A549 (cell line): ENCODE measurements at regions not wholly inside any gene's neighbourhood (a gene's known extent, or its start where the extent isn't known, plus 50 kb on each side); places are given as distances from the start of the nearest gene placed in this dataset.

Experiments
- ATAC-seq, 2 experiments: fragments of 200-7000 bp in 1 of 2; fragments of >200 bp in 1 of 2; cut with Nextera tagmentation in 1 of 2; cut with Tn5 transposase in 1 of 2; 3 replicates each; pipeline versions ENCODE4 v1.8.0 to v1.9.1; 2018 to 2020; ENCODE audit warnings: mild to moderate bottlenecking in 1 of 2, moderate library complexity in 1 of 2
- CTCF ChIA-PET: fragments of 300-600 bp; sonication (Branson Sonifier 250); formaldehyde crosslinking; extraction: SDS; loops from one replicate; lab custom pipeline; 2021; ENCODE audit warnings: antibody characterized with exemption, inconsistent platforms; lab: Yijun Ruan, JAX
- POLR2A ChIA-PET: fragments of 350-600 bp; formaldehyde crosslinking; extraction: SDS; loops from one replicate; lab custom pipeline; 2021; ENCODE audit warnings: antibody characterized with exemption, inconsistent platforms; lab: Yijun Ruan, JAX
- DNase-seq, 2 experiments: peaks; one replicate each; pipeline versions ENCODE4 v3.0.0 to v3.0.0-alpha.2; 2011 to 2016; ENCODE audit warnings: low read depth in 1 of 2, low spot score in 1 of 2
- FAIRE-seq: peaks from 2 replicates; lab custom pipeline; 2011; peaks lifted over from hg19 to GRCh38; lab: Jason Lieb, UNC
- H3K27ac ChIP-seq, 2 experiments: fragments of >200 bp; sonication (Bioruptor Twin); formaldehyde crosslinking; 3 replicates each; pipeline ENCODE4 v1.5.1; 2016 to 2017
- H3K4me1 ChIP-seq: fragments of >200 bp; sonication (Bioruptor Twin); formaldehyde crosslinking; 3 replicates; pipeline ENCODE4 v1.6.1; 2016
- H3K4me2 ChIP-seq: fragments of >200 bp; sonication (Bioruptor Twin); formaldehyde crosslinking; 3 replicates; pipeline ENCODE4 v1.6.1; 2016
- H3K4me3 ChIP-seq: fragments of >200 bp; sonication (Bioruptor Twin); formaldehyde crosslinking; 3 replicates; pipeline ENCODE4 v1.5.1; 2016
- H3K9me3 ChIP-seq: fragments of >200 bp; sonication (Bioruptor Twin); formaldehyde crosslinking; 3 replicates; pipeline ENCODE4 v1.6.1; 2016
- CBX2 ChIP-seq: fragments of 200-600 bp; sonication (generic); IDR thresholded peaks from 2 replicates; pipeline ENCODE4 v1.6.1; 2016; ENCODE audit warnings: low read depth, mild to moderate bottlenecking, borderline replicate concordance
- CBX8 ChIP-seq: fragments of 200-600 bp; sonication (generic); IDR thresholded peaks from 2 replicates; pipeline ENCODE4 v1.6.1; 2016
- EHF ChIP-seq: fragments of 250-450 bp; sonication (Bioruptor Pico); IDR thresholded peaks from 2 replicates; pipeline ENCODE4 v1.5.0; 2020; ENCODE audit warnings: mild to moderate bottlenecking
- ESRRA ChIP-seq: fragments of 150-350 bp; IDR thresholded peaks from 2 replicates; pipeline ENCODE4 v1.6.1; 2014; ENCODE audit warnings: mild to moderate bottlenecking, low read length, borderline replicate concordance
- HDAC2 ChIP-seq: fragments of 200-600 bp; sonication (generic); IDR thresholded peaks from 2 replicates; pipeline ENCODE4 v1.6.1; 2016
- HMGXB4 ChIP-seq: fragments of 250-450 bp; sonication (Bioruptor Pico); IDR thresholded peaks from 2 replicates; pipeline ENCODE4 v1.5.0; 2021; ENCODE audit warnings: mild to moderate bottlenecking, moderate library complexity, borderline replicate concordance
- HOXA7 ChIP-seq: fragments of 250-450 bp; sonication (Bioruptor Pico); IDR thresholded peaks from 2 replicates; pipeline ENCODE4 v1.5.0; 2020; ENCODE audit warnings: mild to moderate bottlenecking, moderate library complexity
- HOXB13 ChIP-seq: fragments of 250-450 bp; sonication (Bioruptor Pico); IDR thresholded peaks from 2 replicates; pipeline ENCODE4 v1.5.0; 2020; ENCODE audit warnings: low read depth, mild to moderate bottlenecking, moderate library complexity
- JUN ChIP-seq, 2 experiments: fragments of >200 bp; sonication (Bioruptor Twin); formaldehyde crosslinking; IDR thresholded peaks; 2 replicates in 1 of 2; 3 replicates in 1 of 2; pipeline ENCODE4 v1.6.1; 2016 to 2017
- MYC ChIP-seq: IDR thresholded peaks from 2 replicates; pipeline ENCODE4 v1.6.1; 2012; ENCODE audit warnings: mild to moderate bottlenecking, inconsistent platforms, low read length, improper control_type of control experiment, borderline replicate concordance
- PHF8 ChIP-seq: fragments of 200-600 bp; sonication (generic); IDR thresholded peaks from 2 replicates; pipeline ENCODE4 v1.6.1; 2016; ENCODE audit warnings: low read depth, mild to moderate bottlenecking, antibody characterized with exemption, moderate library complexity, borderline replicate concordance
- POLR2AphosphoS2 ChIP-seq: conservative IDR thresholded peaks from 2 replicates; pipeline ENCODE4 v1.6.1; 2012; ENCODE audit warnings: low read length, improper control_type of control experiment, inconsistent platforms
- REST ChIP-seq: fragments of 200-600 bp; sonication (generic); IDR thresholded peaks from 2 replicates; pipeline ENCODE4 v1.6.1; 2016; ENCODE audit warnings: antibody characterized with exemption, mild to moderate bottlenecking, moderate library complexity
- RNF2 ChIP-seq: fragments of 200-600 bp; sonication (generic); IDR thresholded peaks from 2 replicates; pipeline ENCODE4 v1.6.1; 2016; ENCODE audit warnings: low read depth, mild to moderate bottlenecking, antibody characterized with exemption, moderate library complexity, borderline replicate concordance
- ZC3H11A ChIP-seq: fragments of 450-650 bp; IDR thresholded peaks from 2 replicates; pipeline ENCODE4 v1.6.1; 2014; ENCODE audit warnings: antibody characterized with exemption, mild to moderate bottlenecking
- ZFP36 ChIP-seq: fragments of 450-650 bp; IDR thresholded peaks from 2 replicates; pipeline ENCODE4 v1.6.1; 2014; ENCODE audit warnings: borderline replicate concordance; ENCODE audit not compliant: partially characterized antibody
- WGBS: methylation state at CpG from one replicate; pipeline ENCODE4 v1.1.6; 2017; ENCODE audit errors: missing lambda C conversion rate; 5-methylcytosine and 5-hydroxymethylcytosine counted together
- TF ChIP-seq, protein P1 (sequence below): fragments of 150-350 bp; IDR thresholded peaks from 2 replicates; pipeline ENCODE4 v1.6.1; 2014; ENCODE audit warnings: low read depth, mild to moderate bottlenecking, low read length
- TF ChIP-seq, protein P2 (sequence below): fragments of 450-650 bp; IDR thresholded peaks from 2 replicates; pipeline ENCODE4 v1.6.1; 2014; ENCODE audit warnings: antibody characterized with exemption

DNA sequence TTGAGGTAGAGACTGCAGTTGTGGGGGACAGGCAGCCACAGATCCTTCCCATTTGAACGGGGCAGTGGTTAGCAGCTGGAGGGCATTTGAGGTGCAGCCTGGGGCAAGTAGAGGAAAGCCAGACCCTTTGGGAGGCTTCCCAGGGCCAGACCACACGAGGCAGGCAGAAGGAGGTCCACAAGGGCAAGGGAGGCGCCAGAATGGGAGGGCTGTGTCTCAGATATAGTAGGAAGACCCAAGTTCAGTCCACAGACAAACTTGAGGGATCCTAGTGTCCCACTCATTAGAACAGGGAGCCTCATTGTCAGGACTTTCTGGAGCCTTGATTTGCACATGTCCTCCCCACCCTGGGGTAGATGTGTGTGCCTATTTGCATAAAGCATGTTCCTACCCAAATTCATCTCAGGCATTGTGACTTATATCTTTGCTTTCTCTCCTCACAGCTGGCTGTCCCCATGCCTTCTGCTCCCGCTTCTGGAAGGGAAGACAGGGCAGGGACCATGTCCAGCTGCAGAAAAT is 166.0 kb downstream of the VEGFA start:
- CTCF ChIA-PET: interaction anchor here (2.3 kb wide), 1 partner anchor 16 kb away, joined by 10 read pairs; no protein-coding TSS in a partner anchor
- FAIRE-seq (no peak), DNase-seq (no peak), ATAC-seq (no peak)
- 59% methylated on average over 4 of the region's 4 CpGs for WGBS
- Histone ChIP-seq H3K4me1 (no peaks in the 10 kb centered on the region), H3K27ac (no peak overlapping the region; a peak in 1 of 6 replicates), H3K4me3 (no peak overlapping the region), H3K9me3 (no peaks in the 10 kb centered on the region), H3K4me2 (no peak overlapping the region)
- TF ChIP-seq HOXA7: no peak
- no peak for TF ChIP-seq ZFP36
- no peak for TF ChIP-seq CBX2
- no peak for TF ChIP-seq CBX8
- no peak for TF ChIP-seq ESRRA
- no peak for TF ChIP-seq HDAC2
- TF ChIP-seq, protein P1, sequence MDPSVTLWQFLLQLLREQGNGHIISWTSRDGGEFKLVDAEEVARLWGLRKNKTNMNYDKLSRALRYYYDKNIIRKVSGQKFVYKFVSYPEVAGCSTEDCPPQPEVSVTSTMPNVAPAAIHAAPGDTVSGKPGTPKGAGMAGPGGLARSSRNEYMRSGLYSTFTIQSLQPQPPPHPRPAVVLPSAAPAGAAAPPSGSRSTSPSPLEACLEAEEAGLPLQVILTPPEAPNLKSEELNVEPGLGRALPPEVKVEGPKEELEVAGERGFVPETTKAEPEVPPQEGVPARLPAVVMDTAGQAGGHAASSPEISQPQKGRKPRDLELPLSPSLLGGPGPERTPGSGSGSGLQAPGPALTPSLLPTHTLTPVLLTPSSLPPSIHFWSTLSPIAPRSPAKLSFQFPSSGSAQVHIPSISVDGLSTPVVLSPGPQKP: no peak
- no peak for TF ChIP-seq EHF (CRISPR knock-in tag)
- TF ChIP-seq MYC: no peak
- no peak for TF ChIP-seq ZC3H11A
- TF ChIP-seq HMGXB4 (CRISPR knock-in tag): no peak
- TF ChIP-seq, protein P2, sequence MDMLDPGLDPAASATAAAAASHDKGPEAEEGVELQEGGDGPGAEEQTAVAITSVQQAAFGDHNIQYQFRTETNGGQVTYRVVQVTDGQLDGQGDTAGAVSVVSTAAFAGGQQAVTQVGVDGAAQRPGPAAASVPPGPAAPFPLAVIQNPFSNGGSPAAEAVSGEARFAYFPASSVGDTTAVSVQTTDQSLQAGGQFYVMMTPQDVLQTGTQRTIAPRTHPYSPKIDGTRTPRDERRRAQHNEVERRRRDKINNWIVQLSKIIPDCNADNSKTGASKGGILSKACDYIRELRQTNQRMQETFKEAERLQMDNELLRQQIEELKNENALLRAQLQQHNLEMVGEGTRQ: no peak
- no peak for TF ChIP-seq POLR2AphosphoS2
- TF ChIP-seq REST: no peak
- no peak for TF ChIP-seq RNF2
- no peak for TF ChIP-seq JUN (IDR thresholded peaks at IDR 0.05)
- no peak for TF ChIP-seq HOXB13
- TF ChIP-seq PHF8: no peak
- POLR2A ChIA-PET: no interaction called here
